Neural cell (in vitro differentiated cells): ENCODE measurements at regions not wholly inside any gene's neighbourhood (a gene's known extent, or its start where the extent isn't known, plus 50 kb on each side); places are given as distances from the start of the nearest gene placed in this dataset.

Experiments
- H2AFZ ChIP-seq: fragments of 200-600, 300-800 bp; sonication (generic), shearing (Covaris generic); 2 replicates; pipeline ENCODE4 v1.6.0; 2014; ENCODE audit warnings: low read depth, mild to moderate bottlenecking, antibody characterized with exemption, low read length, moderate library complexity
- H3F3A ChIP-seq: fragments of 200-600 bp; shearing (Covaris generic); 2 replicates; pipeline ENCODE4 v1.6.1; 2016; ENCODE audit warnings: mild to moderate bottlenecking, moderate library complexity, mixed read lengths, antibody characterized with exemption, low read length; ENCODE audit not compliant: insufficient read depth, poor library complexity, severe bottlenecking
- H3K27ac ChIP-seq: fragments of 200-600, 300-800 bp; sonication (generic), shearing (Covaris generic); 2 replicates; pipeline ENCODE4 v1.5.1; 2014; ENCODE audit warnings: mild to moderate bottlenecking, low read length, moderate library complexity
- H3K27me3 ChIP-seq: fragments of 300-800, 200-600 bp; sonication (generic), shearing (Covaris generic); 2 replicates; pipeline ENCODE4 v1.6.0; 2014; ENCODE audit warnings: mild to moderate bottlenecking, low read depth, low read length, moderate library complexity; ENCODE audit not compliant: insufficient read depth
- H3K36me3 ChIP-seq: fragments of 300-800, 200-600 bp; sonication (generic), shearing (Covaris generic); 2 replicates; pipeline ENCODE4 v1.5.1; 2014; ENCODE audit warnings: mild to moderate bottlenecking, antibody characterized with exemption, low read length, moderate library complexity; ENCODE audit not compliant: insufficient read depth
- H3K4me2 ChIP-seq: fragments of 300-800, 200-600 bp; sonication (generic), shearing (Covaris generic); 2 replicates; pipeline ENCODE4 v1.6.0; 2014; ENCODE audit warnings: mild to moderate bottlenecking, low read length
- H3K4me3 ChIP-seq: fragments of 300-800, 200-600 bp; sonication (generic), shearing (Covaris generic); 2 replicates; pipeline ENCODE4 v1.5.1; 2014; ENCODE audit warnings: mild to moderate bottlenecking, low read length, moderate library complexity
- H3K79me2 ChIP-seq: fragments of 200-600 bp; shearing (Covaris generic); replicated peaks from 2 replicates; pipeline ENCODE4 v1.6.0; 2014; ENCODE audit warnings: mild to moderate bottlenecking, low read length, moderate library complexity; ENCODE audit not compliant: insufficient read depth
- H3K9ac ChIP-seq: fragments of 300-800, 200-600 bp; sonication (generic), shearing (Covaris generic); 2 replicates; pipeline ENCODE4 v1.6.1; 2016; ENCODE audit warnings: mild to moderate bottlenecking, low read length, mixed read lengths
- H3K9me2 ChIP-seq: fragments of 200-600 bp; shearing (Covaris generic); 2 replicates; pipeline ENCODE4 v1.6.1; 2016; ENCODE audit warnings: mild to moderate bottlenecking, low read length, mixed read lengths; ENCODE audit not compliant: insufficient read depth
- H3K9me3 ChIP-seq: fragments of 200-600, 300-800 bp; sonication (generic), shearing (Covaris generic); 2 replicates; pipeline ENCODE4 v1.6.1; 2016; ENCODE audit warnings: mild to moderate bottlenecking, mixed run types, low read length, moderate library complexity, mixed read lengths
- H4K20me1 ChIP-seq: fragments of 200-600 bp; shearing (Covaris generic); 2 replicates; pipeline ENCODE4 v1.6.1; 2016; ENCODE audit warnings: mild to moderate bottlenecking, mixed run types; ENCODE audit not compliant: insufficient read depth
- EP300 ChIP-seq: fragments of 450-650 bp; conservative IDR thresholded peaks from 2 replicates; pipeline ENCODE4 v1.6.1; 2014; ENCODE audit warnings: antibody characterized with exemption, mild to moderate bottlenecking, moderate library complexity; ENCODE audit not compliant: poor library complexity, severe bottlenecking
- EZH2 ChIP-seq: fragments of 200-600, 300-800 bp; shearing (Covaris generic), sonication (generic); IDR thresholded peaks from 2 replicates; pipeline ENCODE4 v1.6.1; 2014; ENCODE audit warnings: antibody characterized with exemption, low read length, borderline replicate concordance, mild to moderate bottlenecking; ENCODE audit not compliant: insufficient read depth, poor library complexity, severe bottlenecking
- MXI1 ChIP-seq: fragments of 450-650 bp; conservative IDR thresholded peaks from 2 replicates; pipeline ENCODE4 v1.6.1; 2014; ENCODE audit warnings: antibody characterized with exemption, mild to moderate bottlenecking; ENCODE audit not compliant: poor library complexity, severe bottlenecking
- POLR2AphosphoS5 ChIP-seq: IDR thresholded peaks from 2 replicates; pipeline ENCODE4 v1.6.1; 2012
- RAD21 ChIP-seq: fragments of 450-650 bp; conservative IDR thresholded peaks from 2 replicates; pipeline ENCODE4 v1.6.1; 2014; ENCODE audit warnings: antibody characterized with exemption, mild to moderate bottlenecking, moderate library complexity
- REST ChIP-seq: IDR thresholded peaks from 2 replicates; pipeline ENCODE4 v1.6.1; 2012; ENCODE audit warnings: borderline replicate concordance
- SMC3 ChIP-seq: fragments of 450-650 bp; conservative IDR thresholded peaks from 2 replicates; pipeline ENCODE4 v1.6.1; 2014; ENCODE audit warnings: antibody characterized with exemption, mild to moderate bottlenecking, moderate library complexity; ENCODE audit not compliant: poor library complexity
- TAF1 ChIP-seq: IDR thresholded peaks from 2 replicates; pipeline ENCODE4 v1.6.1; 2012; ENCODE audit warnings: low read depth
- TF ChIP-seq, protein P1 (sequence below): fragments of 450-650 bp; IDR thresholded peaks from 2 replicates; pipeline ENCODE4 v1.5.1; 2014; ENCODE audit warnings: antibody characterized with exemption, mild to moderate bottlenecking, moderate library complexity; ENCODE audit not compliant: poor library complexity, severe bottlenecking

DNA sequence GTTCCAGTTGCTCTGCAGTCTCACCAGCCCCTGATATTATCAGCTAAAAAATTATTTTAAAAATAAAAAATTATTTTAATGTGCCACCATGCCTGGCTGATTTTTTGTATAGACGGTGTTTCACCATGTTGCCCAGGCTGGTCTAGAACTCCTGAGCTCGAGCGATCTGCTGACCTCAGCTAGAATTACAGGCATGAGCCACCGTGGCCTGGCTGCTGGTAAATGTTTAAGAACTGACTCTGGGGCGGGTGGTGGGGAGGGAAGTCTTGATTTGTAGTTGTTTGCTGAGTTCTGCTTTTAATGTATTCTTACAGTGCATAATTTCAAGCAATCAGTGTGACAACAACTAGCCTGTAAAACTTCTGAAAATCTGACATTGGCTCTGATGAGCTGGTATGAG, 120.9 kb upstream of the PLET1 start:
- no peaks in the 10 kb centered on the region for H3K27me3 ChIP-seq
- H3K27ac ChIP-seq, result no peak overlapping the region
- H3K9ac ChIP-seq, result no peak overlapping the region
- no peaks in the 10 kb centered on the region for H4K20me1 ChIP-seq
- H3K79me2 ChIP-seq, result no peaks in the 10 kb centered on the region
- no peaks in the 10 kb centered on the region for H3F3A ChIP-seq
- H3K4me2 ChIP-seq, result no peak overlapping the region
- H3K36me3 ChIP-seq, result no peaks in the 10 kb centered on the region
- no peak for TF ChIP-seq POLR2AphosphoS5
- TF ChIP-seq, protein P1, sequence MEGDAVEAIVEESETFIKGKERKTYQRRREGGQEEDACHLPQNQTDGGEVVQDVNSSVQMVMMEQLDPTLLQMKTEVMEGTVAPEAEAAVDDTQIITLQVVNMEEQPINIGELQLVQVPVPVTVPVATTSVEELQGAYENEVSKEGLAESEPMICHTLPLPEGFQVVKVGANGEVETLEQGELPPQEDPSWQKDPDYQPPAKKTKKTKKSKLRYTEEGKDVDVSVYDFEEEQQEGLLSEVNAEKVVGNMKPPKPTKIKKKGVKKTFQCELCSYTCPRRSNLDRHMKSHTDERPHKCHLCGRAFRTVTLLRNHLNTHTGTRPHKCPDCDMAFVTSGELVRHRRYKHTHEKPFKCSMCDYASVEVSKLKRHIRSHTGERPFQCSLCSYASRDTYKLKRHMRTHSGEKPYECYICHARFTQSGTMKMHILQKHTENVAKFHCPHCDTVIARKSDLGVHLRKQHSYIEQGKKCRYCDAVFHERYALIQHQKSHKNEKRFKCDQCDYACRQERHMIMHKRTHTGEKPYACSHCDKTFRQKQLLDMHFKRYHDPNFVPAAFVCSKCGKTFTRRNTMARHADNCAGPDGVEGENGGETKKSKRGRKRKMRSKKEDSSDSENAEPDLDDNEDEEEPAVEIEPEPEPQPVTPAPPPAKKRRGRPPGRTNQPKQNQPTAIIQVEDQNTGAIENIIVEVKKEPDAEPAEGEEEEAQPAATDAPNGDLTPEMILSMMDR, result no peak
- TF ChIP-seq RAD21, result no peak
- H3K9me3 ChIP-seq, result no peaks in the 10 kb centered on the region
- no peak overlapping the region for H2AFZ ChIP-seq
- H3K4me3 ChIP-seq, result no peak overlapping the region
- H3K9me2 ChIP-seq, result no peaks in the 10 kb centered on the region

DNA sequence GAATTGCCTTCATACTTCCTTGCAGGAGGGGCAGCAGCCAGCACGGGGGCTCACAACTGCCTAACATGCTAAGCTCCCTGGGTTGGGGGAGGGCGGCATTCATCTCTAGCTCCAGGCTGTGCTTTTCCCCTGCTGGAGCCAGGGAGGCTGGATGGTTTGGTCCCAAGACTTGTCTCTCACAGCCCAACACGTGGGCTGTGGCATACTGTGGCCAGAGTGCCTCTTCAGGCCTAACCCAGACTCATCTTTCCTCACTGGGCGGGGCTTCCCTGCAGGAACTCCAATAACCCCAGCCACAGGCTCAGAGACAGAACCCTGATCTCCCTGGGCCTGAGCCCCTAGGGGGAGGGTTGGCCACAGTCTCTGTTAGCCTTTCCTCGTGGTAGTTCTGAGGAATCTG, 121.9 kb upstream of the PLET1 start:
- Histone ChIP-seq H4K20me1 (no peaks in the 10 kb centered on the region), H3K9me3 (no peaks in the 10 kb centered on the region), H2AFZ (no peak overlapping the region), H3K9me2 (no peaks in the 10 kb centered on the region), H3K9ac (no peak overlapping the region), H3K4me2 (no peak overlapping the region), H3K27me3 (no peaks in the 10 kb centered on the region), H3K4me3 (no peak overlapping the region), H3F3A (no peaks in the 10 kb centered on the region), H3K79me2 (no peaks in the 10 kb centered on the region), H3K27ac (no peak overlapping the region), H3K36me3 (no peaks in the 10 kb centered on the region)
- TF ChIP-seq EP300 (no peak), TAF1 (no peak), RAD21 (no peak), SMC3 (no peak), POLR2AphosphoS5 (no peak), MXI1 (no peak), REST (no peak), EZH2 (no peak)
- TF ChIP-seq, protein P1, result no peak
